ENCODE measurements at regions not wholly inside any gene's neighbourhood (a gene's known extent, or its start where the extent isn't known, plus 50 kb on each side); places are given as distances from the start of the nearest gene placed in this dataset.

DNA sequence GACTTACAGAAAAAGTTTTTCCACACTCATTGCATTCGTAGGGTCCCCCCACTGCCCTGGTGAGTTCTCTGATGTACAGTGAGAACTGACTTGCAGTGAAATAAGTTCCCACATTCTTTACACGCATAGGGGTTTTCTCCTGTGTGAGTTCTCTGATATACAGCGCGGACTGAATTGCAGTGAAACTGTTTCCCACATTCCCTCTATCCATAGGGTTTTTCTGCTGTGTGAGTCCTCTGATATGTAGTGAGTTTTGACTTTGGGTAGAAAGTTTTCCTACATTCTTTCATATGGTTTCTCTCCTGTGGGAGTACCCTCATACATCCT is 147.0 kb downstream of the GLRX3 start:
- TF ChIP-seq EZH2 (IDR thresholded peaks at IDR 0.05; ENCODE audit: borderline replicate concordance, low read length), result no peak
- TF ChIP-seq, protein P1, sequence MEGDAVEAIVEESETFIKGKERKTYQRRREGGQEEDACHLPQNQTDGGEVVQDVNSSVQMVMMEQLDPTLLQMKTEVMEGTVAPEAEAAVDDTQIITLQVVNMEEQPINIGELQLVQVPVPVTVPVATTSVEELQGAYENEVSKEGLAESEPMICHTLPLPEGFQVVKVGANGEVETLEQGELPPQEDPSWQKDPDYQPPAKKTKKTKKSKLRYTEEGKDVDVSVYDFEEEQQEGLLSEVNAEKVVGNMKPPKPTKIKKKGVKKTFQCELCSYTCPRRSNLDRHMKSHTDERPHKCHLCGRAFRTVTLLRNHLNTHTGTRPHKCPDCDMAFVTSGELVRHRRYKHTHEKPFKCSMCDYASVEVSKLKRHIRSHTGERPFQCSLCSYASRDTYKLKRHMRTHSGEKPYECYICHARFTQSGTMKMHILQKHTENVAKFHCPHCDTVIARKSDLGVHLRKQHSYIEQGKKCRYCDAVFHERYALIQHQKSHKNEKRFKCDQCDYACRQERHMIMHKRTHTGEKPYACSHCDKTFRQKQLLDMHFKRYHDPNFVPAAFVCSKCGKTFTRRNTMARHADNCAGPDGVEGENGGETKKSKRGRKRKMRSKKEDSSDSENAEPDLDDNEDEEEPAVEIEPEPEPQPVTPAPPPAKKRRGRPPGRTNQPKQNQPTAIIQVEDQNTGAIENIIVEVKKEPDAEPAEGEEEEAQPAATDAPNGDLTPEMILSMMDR (conservative IDR thresholded peaks at IDR 0.05 in 1 of 2, IDR thresholded peaks at IDR 0.05 in 1 of 2; ENCODE audit: extremely low read depth in 1 of 2, insufficient read depth in 1 of 2, low read depth in 1 of 2, low read length in 2 of 2), result no peak
